LNCaP clone FGC (cell line): ENCODE measurements at regions not wholly inside any gene's neighbourhood (a gene's known extent, or its start where the extent isn't known, plus 50 kb on each side); places are given as distances from the start of the nearest gene placed in this dataset.

Source experiments
- DNase-seq: peaks from one replicate; pipeline ENCODE4 v3.0.0-alpha.2; 2011; ENCODE audit warnings: low read depth
- H3K4me3 ChIP-seq: 2 replicates; pipeline ENCODE4 v1.5.1; 2011; ENCODE audit warnings: mild to moderate bottlenecking, low read depth, low read length, control low read depth
- CTCF ChIP-seq: IDR thresholded peaks from 2 replicates; pipeline ENCODE4 v1.5.1; 2012; ENCODE audit warnings: mild to moderate bottlenecking; ENCODE audit not compliant: control insufficient read depth, insufficient read depth; ENCODE audit errors: extremely low read depth

GRCh38 chr4:14896656-14897175, 105.6 kb upstream of the CPEB2 start:
- no peak for DNase-seq
- no peak overlapping the region for H3K4me3 ChIP-seq
- no peak for TF ChIP-seq CTCF

- TF ChIP-seq CTCF = no peak
- no peak overlapping the region for H3K4me3 ChIP-seq
- DNase-seq = no peak
Observed at GRCh38 chr4:14897217-14897616, 105.1 kb upstream of the CPEB2 start.

- H3K4me3 ChIP-seq = no peak overlapping the region
- TF ChIP-seq CTCF = no peak
- DNase-seq = no peak
Observed at GRCh38 chr4:14898989-14899388, 103.3 kb upstream of the CPEB2 start.

- TF ChIP-seq CTCF = no peak
- no peak for DNase-seq
- no peak overlapping the region for H3K4me3 ChIP-seq
Observed at GRCh38 chr4:14902342-14902741, 99.9 kb upstream of the CPEB2 start.

- DNase-seq = no peak
- no peak overlapping the region for H3K4me3 ChIP-seq
- TF ChIP-seq CTCF = no peak
Observed at GRCh38 chr4:14903321-14903720, 99.0 kb upstream of the CPEB2 start.

GRCh38 chr4:14906805-14907204, 95.5 kb upstream of the CPEB2 start:
- no peak for TF ChIP-seq CTCF
- no peak overlapping the region for H3K4me3 ChIP-seq
- no peak for DNase-seq

- TF ChIP-seq CTCF = no peak
- DNase-seq = no peak
- H3K4me3 ChIP-seq = no peak overlapping the region
Observed at GRCh38 chr4:14908635-14909034, 93.6 kb upstream of the CPEB2 start.
